CD14-positive monocyte (primary cell): ENCODE measurements at regions not wholly inside any gene's neighbourhood (a gene's known extent, or its start where the extent isn't known, plus 50 kb on each side); places are given as distances from the start of the nearest gene placed in this dataset.

ENCODE experiments used
- DNase-seq, 3 donors: peaks; one replicate each; pipeline ENCODE4 v3.0.0-alpha.2; 2011 to 2022
- H2AFZ ChIP-seq: 2 replicates; pipeline ENCODE4 v1.6.0; 2012; ENCODE audit warnings: mild to moderate bottlenecking, low read depth, low read length, inconsistent platforms; ENCODE audit not compliant: insufficient read depth, poor library complexity, severe bottlenecking
- H3K27ac ChIP-seq, 2 donors: 1 replicate in 1 of 2; 2 replicates in 1 of 2; pipeline ENCODE4 v1.5.1; 2012 to 2013; ENCODE audit warnings: low read length in 2 of 2, control low read depth in 1 of 2, inconsistent platforms in 1 of 2, low read depth in 1 of 2, mild to moderate bottlenecking in 1 of 2
- H3K27me3 ChIP-seq, 2 donors: one replicate each; pipeline versions ENCODE4 v1.6.0 to v1.6.1; 2011 to 2013; ENCODE audit warnings: low read length in 2 of 2; ENCODE audit not compliant: control insufficient read depth in 2 of 2, insufficient read depth in 2 of 2
- H3K36me3 ChIP-seq, 2 donors: replicated peaks in 1 of 2; 1 replicate in 1 of 2; 2 replicates in 1 of 2; pipeline versions ENCODE4 v1.5.1 to v1.6.1; 2012 to 2013; ENCODE audit warnings: low read length in 2 of 2, control low read depth in 1 of 2, inconsistent platforms in 1 of 2, mild to moderate bottlenecking in 1 of 2; ENCODE audit not compliant: insufficient read depth in 2 of 2, control insufficient read depth in 1 of 2
- H3K4me1 ChIP-seq, 2 donors: 1 replicate in 1 of 2; 2 replicates in 1 of 2; pipeline versions ENCODE4 v1.5.1 to v1.6.1; 2012 to 2013; ENCODE audit warnings: low read length in 2 of 2, control low read depth in 1 of 2, inconsistent platforms in 1 of 2, mild to moderate bottlenecking in 1 of 2, moderate library complexity in 1 of 2; ENCODE audit not compliant: insufficient read depth in 2 of 2, control insufficient read depth in 1 of 2
- H3K4me2 ChIP-seq: replicated peaks from 2 replicates; pipeline ENCODE3; 2012; ENCODE audit warnings: low read length, moderate library complexity, mild to moderate bottlenecking; ENCODE audit not compliant: poor library complexity, severe bottlenecking; ENCODE audit errors: extremely low read depth
- H3K4me3 ChIP-seq, 3 experiments: fragments of 200-600 bp in 1 of 3; sonication (generic) in 1 of 3; replicated peaks in 1 of 3; 1 replicate in 2 of 3; 2 replicates in 1 of 3; pipeline ENCODE4 v1.5.1; 2011 to 2013; ENCODE audit warnings: low read length in 3 of 3, mild to moderate bottlenecking in 3 of 3, control low read depth in 2 of 3, low read depth in 2 of 3, inconsistent platforms in 1 of 3, moderate library complexity in 1 of 3
- H3K79me2 ChIP-seq: 2 replicates; pipeline ENCODE4 v1.6.0; 2012; ENCODE audit warnings: mild to moderate bottlenecking, control low read depth, inconsistent platforms, low read length, moderate library complexity; ENCODE audit not compliant: insufficient read depth
- H3K9ac ChIP-seq: 2 replicates; pipeline ENCODE4 v1.6.0; 2017; ENCODE audit warnings: low read length, mild to moderate bottlenecking; ENCODE audit not compliant: insufficient read depth, poor library complexity, severe bottlenecking
- H3K9me3 ChIP-seq, 2 donors: replicated peaks in 1 of 2; 1 replicate in 1 of 2; 2 replicates in 1 of 2; pipeline versions ENCODE4 v1.5.1 to v1.6.1; 2012 to 2013; ENCODE audit warnings: low read length in 2 of 2, control low read depth in 1 of 2; ENCODE audit not compliant: control insufficient read depth in 1 of 2, insufficient read depth in 1 of 2
- H4K20me1 ChIP-seq: 2 replicates; pipeline ENCODE4 v1.6.0; 2012; ENCODE audit warnings: mild to moderate bottlenecking, low read length, control low read depth, moderate library complexity; ENCODE audit not compliant: insufficient read depth
- H3K27ac Mint-ChIP-seq, 7 donors: one replicate each; pipeline ENCODE4 v1.8.0; 2020; ENCODE audit warnings: mild to moderate bottlenecking in 7 of 7, mixed read lengths in 7 of 7, moderate library complexity in 6 of 7, inconsistent platforms in 2 of 7
- H3K27me3 Mint-ChIP-seq, 3 donors: one replicate each; pipeline ENCODE4 v1.8.0; 2021 to 2022; ENCODE audit warnings: low read depth in 3 of 3, mild to moderate bottlenecking in 3 of 3, mixed read lengths in 3 of 3, moderate library complexity in 3 of 3, inconsistent platforms in 1 of 3
- H3K36me3 Mint-ChIP-seq, 2 donors: one replicate each; pipeline ENCODE4 v1.8.0; 2020; ENCODE audit warnings: mixed read lengths in 2 of 2, inconsistent platforms in 1 of 2, mild to moderate bottlenecking in 1 of 2
- H3K4me1 Mint-ChIP-seq: one replicate; pipeline ENCODE4 v1.8.0; 2020; ENCODE audit warnings: mild to moderate bottlenecking, mixed read lengths
- H3K4me3 Mint-ChIP-seq, 2 donors: one replicate each; pipeline ENCODE4 v1.8.0; 2020; ENCODE audit warnings: mild to moderate bottlenecking in 2 of 2, mixed read lengths in 2 of 2, moderate library complexity in 1 of 2
- H3K9me3 Mint-ChIP-seq, 7 donors: one replicate each; pipeline ENCODE4 v1.8.0; 2020 to 2022; ENCODE audit warnings: mixed read lengths in 7 of 7, mild to moderate bottlenecking in 6 of 7, moderate library complexity in 6 of 7, inconsistent platforms in 2 of 7
- WGBS: methylation state at CpG from one replicate; pipeline ENCODE4 v1.1.5; 2013; ENCODE audit warnings: missing lambda C conversion rate; ENCODE audit not compliant: insufficient coverage; 5-methylcytosine and 5-hydroxymethylcytosine counted together
- intact Hi-C, 2 donors: fragments of 100-400 bp; cut with micrococcal nuclease; formaldehyde crosslinking; loops; one replicate each; pipeline versions ENCODE4 v1.15.0 to v1.15.1; 2023
- TF ChIP-seq, protein P1 (sequence below): fragments of 200-600 bp; IDR thresholded peaks from one replicate; pipeline ENCODE4 v1.8.0; 2022; ENCODE audit warnings: antibody characterized with exemption, mild to moderate bottlenecking

GRCh38 chr7:120030876-120031275 lies 242.1 kb upstream of the KCND2 start:
- Histone ChIP-seq H4K20me1 (no peaks in the 10 kb centered on the region), H3K9me3 (no peaks in the 10 kb centered on the region), H3K27ac (no peak overlapping the region), H3K79me2 (no peaks in the 10 kb centered on the region), H3K36me3 (no peaks in the 10 kb centered on the region), H3K27me3 (no peaks in the 10 kb centered on the region), H3K4me3 (no peak overlapping the region), H3K4me2 (no peak overlapping the region), H3K9ac (no peak overlapping the region), H2AFZ (no peak overlapping the region), H3K4me1 (no peaks in the 10 kb centered on the region)
- no CpG with 5 or more reads among the region's 1 CpG for WGBS
- Mint-ChIP-seq H3K4me1 (no peaks in the 10 kb centered on the region), H3K27ac (no peak overlapping the region), H3K9me3 (peaks cover 0 to 3% (median 0%) of the 10 kb centered on the region in 7 donors), H3K27me3 (peaks cover 0 to 2% (median 1%) of the 10 kb centered on the region in 3 donors), H3K36me3 (no peaks in the 10 kb centered on the region), H3K4me3 (no peak overlapping the region)
- DNase-seq = no peak
- TF ChIP-seq, protein P1, sequence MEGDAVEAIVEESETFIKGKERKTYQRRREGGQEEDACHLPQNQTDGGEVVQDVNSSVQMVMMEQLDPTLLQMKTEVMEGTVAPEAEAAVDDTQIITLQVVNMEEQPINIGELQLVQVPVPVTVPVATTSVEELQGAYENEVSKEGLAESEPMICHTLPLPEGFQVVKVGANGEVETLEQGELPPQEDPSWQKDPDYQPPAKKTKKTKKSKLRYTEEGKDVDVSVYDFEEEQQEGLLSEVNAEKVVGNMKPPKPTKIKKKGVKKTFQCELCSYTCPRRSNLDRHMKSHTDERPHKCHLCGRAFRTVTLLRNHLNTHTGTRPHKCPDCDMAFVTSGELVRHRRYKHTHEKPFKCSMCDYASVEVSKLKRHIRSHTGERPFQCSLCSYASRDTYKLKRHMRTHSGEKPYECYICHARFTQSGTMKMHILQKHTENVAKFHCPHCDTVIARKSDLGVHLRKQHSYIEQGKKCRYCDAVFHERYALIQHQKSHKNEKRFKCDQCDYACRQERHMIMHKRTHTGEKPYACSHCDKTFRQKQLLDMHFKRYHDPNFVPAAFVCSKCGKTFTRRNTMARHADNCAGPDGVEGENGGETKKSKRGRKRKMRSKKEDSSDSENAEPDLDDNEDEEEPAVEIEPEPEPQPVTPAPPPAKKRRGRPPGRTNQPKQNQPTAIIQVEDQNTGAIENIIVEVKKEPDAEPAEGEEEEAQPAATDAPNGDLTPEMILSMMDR = no peak
- intact Hi-C loops = no loop called here

- Histone ChIP-seq H3K9me3 (no peaks in the 10 kb centered on the region), H4K20me1 (no peaks in the 10 kb centered on the region), H3K27ac (no peak overlapping the region), H3K9ac (no peak overlapping the region), H3K36me3 (no peaks in the 10 kb centered on the region), H3K4me1 (no peaks in the 10 kb centered on the region), H3K79me2 (no peaks in the 10 kb centered on the region), H3K27me3 (no peaks in the 10 kb centered on the region), H3K4me2 (no peak overlapping the region), H3K4me3 (no peak overlapping the region), H2AFZ (no peak overlapping the region)
- H3K36me3 Mint-ChIP-seq = no peaks in the 10 kb centered on the region
- H3K4me1 Mint-ChIP-seq = no peaks in the 10 kb centered on the region
- no peak overlapping the region for H3K4me3 Mint-ChIP-seq
- H3K27me3 Mint-ChIP-seq = peaks cover 0 to 2% (median 0%) of the 10 kb centered on the region in 3 donors
- TF ChIP-seq, protein P1 = no peak
- H3K27ac Mint-ChIP-seq = no peak overlapping the region
- no peak for DNase-seq
- H3K9me3 Mint-ChIP-seq = peaks cover 0 to 9% (median 0%) of the 10 kb centered on the region in 7 donors
- WGBS = 67% methylated on average over 1 of the region's 2 CpGs
- intact Hi-C loops = no loop called here
These were observed 239.9 kb upstream of the KCND2 start for GRCh38 chr7:120033114-120033513.
